ENCODE measurements at regions not wholly inside any gene's neighbourhood (a gene's known extent, or its start where the extent isn't known, plus 50 kb on each side); places are given as distances from the start of the nearest gene placed in this dataset.
A peak's percentile ranks its signal among the peaks of the same experiment; 100 is the strongest.

DNA sequence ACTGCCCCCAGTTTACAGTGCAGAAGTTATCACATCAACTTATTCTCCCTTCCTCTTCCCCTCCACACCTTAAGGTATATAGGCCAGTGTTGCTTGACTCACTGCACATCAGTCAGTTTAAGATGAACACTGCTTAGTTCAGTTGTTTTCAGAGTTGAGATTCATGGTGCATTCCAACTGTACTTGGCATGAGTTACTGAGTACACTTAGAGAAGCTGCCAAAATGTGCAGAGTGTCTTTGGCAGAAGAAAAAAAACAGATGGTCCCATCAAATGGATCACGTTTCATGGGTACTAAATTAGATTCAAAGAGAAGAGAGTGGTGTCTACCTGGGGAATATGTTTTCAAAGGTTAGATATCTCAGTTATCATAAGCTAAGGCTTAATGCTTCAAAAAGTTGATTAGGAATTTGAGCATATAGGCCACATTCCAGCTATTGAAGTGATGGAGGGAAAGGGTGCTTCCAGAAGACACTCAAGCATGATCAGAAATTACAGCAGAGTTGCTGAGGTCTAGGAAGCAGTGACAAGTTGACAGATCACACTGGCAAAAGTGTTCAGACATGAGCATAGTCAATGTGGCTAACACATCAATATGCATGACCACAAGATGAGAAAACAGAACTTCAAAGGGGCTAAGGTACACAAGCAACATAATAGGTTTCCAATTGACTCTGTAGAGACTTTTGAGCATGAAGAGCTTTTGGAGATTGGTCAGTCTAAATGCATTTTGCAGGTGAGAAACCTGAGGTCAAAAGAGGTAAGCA is 579.2 kb upstream of the CELF2 start:
- peak; percentile 1 for DNase-seq

DNA sequence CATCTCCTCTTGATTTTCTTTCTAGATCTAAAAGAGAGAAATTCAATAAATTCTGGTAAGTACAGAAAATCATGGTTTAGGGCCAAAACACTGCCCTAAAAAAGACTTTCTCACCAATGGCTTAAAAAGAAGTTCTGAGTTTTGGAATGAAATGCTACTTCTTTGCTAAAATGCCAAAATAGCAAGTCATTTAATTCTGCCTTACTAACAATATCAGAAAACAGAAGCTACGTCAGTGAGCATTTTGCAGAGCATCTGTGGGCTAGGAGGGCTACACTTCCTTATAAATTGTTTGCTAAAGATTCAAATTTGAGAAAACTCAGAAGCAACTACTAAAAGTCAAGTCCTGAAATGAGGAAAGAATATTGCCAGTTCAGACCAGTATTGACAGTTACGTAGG is 560.8 kb upstream of the CELF2 start:
- no peak for DNase-seq

DNA sequence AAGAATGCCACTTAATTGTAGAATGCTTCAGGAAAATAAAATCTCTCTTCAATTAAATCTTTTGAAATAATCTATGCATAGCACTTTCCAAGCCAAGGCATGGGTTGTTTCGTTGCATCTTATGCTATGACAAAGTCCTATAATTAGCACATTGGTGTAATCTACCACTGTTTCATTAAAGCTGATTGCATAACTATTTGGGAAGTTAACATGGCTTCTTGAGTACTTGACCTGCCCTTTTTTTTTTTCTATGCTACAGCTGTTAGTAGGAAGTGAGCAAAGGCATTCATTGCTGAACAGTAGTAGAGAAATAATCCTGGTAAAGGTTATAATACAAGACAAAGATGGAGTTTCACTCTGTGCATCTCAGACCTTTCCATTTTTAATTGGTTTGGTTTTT is 557.2 kb upstream of the CELF2 start:
- no peak for DNase-seq

DNA sequence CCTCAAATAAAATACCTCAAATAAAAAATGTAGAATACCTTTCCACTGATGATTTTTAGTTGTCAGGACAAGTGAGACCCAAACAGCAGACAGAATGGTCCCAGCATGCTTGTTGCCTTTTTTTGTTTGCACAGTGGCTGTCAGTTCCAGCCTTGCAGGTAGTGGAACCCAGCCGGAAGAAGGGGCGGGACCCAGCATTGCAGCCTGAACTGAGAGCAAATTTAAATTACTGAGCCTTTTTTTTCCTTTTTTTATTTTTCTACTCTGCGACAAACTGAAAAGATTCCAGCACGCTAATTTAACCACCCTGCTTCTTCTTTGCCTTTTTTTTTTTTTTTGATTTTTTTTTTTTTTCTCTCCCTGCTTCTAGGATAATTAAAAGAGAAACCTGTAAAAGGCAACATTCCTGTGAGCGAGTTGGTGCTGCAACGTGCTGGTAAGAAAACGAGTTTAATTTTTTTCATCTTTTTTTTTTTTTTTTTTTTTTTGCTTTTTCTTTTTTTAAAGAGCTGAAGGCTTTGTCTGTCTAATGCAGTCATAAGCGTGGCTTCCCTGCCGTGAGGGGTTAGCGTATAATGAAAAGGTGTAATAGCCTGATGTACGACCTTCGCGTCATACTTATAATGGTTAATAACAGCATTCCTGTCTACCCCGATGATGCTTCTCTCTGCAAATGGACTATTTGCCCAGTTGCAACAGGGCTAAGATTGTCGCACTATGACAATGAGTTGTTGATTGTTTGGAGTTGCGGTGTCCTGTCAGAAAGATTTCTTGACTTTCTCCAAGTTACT is 555.3 kb upstream of the CELF2 start:
- no peak for DNase-seq

DNA sequence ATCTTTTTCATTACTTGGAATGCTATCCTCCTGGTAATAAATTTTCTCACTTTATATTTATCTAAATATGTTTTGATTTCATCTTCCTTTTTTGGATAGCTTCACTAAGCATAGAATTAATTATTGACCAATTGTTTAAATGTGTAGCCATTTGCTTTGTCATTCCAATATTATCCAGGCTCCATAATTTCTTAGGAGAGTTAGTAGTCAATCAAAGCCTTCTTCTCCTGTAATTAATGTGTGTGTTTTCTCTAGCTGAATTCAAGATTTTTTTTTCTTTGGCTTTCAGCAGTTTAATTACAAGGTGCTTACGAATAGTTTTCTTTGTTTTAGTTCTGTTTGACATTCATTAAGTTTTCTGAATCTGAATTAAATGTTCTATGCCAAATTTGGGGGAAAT is 545.9 kb upstream of the CELF2 start:
- no peak for DNase-seq

DNA sequence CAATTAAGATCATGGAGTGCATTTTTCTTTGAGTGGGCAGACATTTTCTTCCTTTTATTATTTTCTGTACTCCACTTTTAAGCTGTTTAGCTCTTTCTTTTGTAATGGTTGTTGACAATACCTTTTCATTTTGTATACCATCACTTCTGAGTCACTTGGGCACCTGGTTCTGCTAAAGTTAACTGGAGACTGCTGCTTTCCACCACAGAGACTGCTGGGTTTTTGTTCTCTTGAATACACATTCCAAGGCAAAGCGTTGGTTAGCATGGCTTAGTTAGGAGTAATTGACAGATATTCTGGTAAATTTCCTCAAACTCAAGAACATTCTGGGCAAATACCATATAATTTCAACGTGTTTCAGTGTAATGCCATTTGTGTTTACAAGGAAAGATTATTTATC is 541.9 kb upstream of the CELF2 start:
- DNase-seq: no peak

DNA sequence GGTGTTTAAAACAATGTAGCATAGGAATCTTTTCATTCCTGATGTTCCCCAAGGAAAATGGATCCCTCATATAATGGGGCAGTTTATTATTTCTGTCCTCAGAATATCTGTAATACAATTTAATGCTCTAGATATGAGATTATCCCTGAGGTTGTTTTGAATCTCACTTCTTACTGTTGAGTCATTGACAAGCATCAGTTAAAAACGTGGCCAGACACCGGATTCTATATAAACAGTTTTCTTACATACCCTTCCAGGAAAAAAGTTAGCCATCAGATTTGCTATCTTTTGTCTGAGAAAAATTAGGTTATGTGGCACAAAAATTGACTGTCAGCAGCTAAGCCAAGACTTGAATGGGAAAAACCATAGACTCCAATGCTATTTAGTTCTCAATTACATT is 539.8 kb upstream of the CELF2 start:
- DNase-seq: peak; percentile 28

DNA sequence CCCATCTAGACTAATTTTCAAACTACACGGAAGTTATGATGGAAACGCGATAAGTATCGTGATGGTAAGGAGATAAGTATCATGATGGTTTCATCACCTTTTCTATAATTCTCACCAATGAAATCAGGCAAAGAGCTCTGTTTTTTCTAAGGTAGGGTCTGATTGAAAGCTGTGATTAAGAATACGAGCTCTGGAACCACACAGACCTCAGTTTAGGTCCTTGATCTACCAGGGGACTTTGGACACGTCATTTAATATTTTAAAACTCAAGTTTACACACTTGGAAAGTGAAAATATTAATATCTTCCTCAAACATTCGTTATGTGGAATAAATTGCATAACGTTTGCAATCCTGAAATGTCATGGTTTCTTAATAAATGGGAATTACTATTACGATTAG is 538.2 kb upstream of the CELF2 start:
- no peak for DNase-seq

DNA sequence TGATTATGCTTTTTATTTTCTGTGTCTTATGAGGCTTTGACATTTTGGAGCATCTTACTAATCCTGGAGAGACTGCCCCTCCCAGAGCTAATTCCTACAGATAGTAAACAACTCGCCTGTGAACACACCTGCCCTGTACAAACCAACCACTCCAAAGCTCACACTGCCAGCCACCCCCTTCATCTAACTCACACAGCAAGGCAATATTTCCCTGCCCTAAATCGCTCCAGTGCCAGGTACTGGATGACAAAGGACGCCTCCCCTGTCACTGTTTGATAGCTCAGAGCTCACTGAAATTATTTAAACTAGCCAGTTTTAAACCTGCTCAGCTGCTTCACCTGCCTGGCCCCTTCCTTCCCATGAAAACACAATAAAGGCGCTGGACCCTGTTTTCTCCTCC is 535.1 kb upstream of the CELF2 start:
- DNase-seq: no peak

DNA sequence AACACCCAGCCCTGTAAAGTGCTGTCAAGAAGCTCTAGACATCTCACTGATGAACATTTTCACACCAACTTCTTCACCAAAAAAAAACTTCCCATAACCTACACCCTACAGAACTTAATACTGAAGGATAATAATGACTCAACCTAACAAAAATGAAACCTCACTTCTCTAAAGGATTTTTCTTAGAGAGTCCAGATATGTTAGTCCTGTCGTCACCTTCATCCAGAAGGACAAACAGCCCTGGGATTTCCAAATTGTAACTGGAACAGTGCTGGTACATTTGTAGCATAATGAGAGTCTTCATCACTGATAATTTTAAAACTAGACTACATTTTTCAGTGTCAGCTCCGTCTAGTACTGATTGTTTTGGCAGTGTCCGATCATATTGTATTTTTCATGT is 528.6 kb upstream of the CELF2 start:
- peak; percentile 59 for DNase-seq

DNA sequence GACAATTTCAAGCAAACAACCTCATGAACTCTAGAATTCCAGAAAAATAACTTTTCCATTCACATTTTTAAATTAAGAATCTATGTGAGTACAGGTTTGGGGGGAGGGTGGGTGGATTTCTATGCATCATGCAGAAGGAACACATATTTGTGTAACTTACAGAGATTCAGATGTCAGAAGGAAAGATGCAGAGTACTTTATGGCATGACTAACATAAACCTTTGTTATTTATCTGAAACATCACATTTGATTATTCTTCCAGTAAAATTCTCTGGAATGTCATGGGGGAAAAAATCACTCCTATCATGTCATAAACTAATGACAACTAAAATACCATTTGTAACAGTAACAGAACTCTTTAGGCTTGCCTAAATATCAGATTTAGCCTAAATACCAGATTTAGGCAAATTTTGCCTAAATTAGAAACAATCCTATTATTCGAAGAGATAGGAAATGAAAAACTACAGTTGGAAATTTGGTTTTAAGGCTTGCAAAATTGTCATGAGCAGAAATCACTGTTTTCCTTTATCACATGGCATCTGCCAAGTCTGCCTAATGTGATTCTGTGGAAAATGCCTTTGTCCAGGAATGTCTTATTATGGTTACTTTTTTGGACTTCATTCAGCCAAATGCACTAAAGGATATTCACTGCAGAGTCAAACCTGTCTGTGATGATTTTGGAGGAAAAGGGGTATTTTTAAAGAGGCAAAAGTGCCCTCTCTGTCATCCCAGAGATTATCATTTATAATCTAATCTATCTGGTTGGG is 527.7 kb upstream of the CELF2 start:
- DNase-seq: peak; percentile 73

DNA sequence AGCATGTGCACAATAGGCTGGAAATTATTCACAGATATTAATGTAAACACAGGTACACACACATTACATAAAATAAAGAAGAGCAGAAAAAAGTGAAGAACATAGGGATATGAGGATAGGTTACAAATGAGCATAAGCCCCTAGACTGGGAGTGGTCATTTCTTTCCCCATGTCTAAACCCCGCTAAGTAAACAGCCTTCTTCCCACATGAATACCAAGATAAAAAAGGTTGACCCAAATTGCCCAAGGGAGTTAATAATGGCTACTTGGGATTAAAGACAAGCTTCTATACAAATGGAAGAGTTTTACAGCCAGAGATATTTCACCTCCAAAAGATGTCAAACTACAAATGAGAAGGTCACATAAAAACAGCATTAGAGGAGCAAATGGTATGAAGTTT is 527.1 kb upstream of the CELF2 start:
- DNase-seq: peak; percentile 11

DNA sequence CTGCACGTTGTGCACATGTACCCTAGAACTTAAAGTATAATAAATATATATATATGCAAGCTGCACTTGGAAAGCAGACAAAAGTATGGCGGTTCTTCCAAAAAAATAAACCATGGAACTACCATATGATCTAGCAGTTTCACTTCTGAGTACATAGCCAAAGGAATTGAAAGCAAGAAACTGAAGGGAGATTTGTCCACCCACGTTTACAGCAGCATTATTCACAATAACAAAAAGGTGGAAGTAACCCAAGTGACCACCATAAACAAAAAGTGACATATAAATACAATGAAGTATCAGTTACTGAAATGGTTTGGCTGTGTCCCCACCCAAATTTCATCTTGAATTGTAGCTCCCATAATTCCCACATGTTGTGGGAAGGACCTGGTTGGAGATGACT is 525.3 kb upstream of the CELF2 start:
- DNase-seq: no peak

DNA sequence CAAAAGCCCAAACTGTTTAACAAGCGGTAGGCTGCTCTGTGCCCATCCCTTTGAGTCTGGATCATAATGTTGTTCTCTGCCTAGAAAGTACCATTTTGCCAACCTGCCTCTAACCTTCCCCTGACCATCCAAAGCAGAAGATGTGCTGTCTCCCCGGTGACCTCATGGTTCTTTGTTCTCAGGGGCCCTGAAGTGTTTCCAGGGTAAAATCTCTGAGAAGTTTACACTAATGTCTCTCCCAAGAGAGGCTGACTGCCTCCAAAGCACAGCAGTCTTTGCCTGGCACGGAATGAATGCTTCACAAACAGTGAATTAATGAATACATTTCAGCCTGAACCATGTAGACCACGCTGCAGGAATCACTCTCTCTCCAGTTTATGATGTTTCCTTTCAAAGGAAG is 523.8 kb upstream of the CELF2 start:
- no peak for DNase-seq

DNA sequence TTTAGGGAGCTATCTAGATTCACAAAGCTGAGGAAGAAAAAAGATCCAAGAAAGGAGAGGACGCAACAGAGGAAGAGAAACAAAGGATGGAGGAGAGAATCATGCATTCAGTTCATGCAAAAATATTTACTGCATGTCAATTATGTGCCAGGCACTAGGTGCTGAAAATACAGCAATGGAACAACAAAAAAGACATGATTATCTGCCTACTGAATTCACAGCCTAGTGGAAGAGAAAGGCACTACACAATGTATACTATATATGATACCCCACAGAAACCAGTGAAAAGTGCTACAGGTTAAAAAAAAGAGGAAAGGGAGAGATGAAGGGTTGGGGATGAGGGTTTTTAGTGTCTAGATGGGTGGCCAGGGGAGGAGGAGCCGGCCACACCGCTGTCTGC is 520.4 kb upstream of the CELF2 start:
- DNase-seq: no peak

DNA sequence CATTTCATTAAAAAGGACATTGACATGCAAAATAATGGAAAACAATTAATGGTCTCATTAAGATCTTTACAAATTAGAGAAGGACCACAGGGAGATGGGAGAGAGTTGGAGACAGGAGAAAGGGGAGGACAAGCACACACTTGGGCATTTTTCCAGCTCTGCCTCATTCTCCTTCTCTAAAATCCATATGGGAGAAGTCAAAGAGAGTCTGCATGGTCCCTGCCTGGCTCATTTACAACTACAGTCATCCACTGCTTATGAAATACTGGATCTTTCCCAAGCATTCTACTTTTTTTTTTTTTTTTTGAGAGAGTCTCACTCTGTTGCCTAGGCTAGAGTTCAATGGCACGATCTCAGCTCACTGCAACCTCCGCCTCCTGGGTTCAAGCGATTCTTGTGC is 518.9 kb upstream of the CELF2 start:
- DNase-seq: peak; percentile 56

DNA sequence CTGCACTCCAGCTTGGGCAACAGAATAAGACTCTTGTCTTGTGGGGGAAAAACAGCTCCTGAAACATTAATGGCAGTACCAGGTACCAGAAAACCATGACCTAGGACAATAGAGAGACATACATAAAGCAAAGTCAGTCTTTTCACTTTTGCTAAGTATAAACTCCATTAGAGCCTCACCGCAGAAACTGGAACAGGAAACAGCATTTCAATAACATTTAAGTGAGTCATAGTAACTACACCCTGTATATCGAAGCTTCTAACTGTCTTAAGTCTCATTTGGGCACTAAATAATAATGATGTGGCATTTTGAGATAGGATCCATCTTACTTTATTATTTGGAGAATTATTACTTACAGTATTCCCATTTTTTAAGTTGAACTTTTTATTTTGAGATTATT is 517.8 kb upstream of the CELF2 start:
- peak; percentile 76 for DNase-seq

DNA sequence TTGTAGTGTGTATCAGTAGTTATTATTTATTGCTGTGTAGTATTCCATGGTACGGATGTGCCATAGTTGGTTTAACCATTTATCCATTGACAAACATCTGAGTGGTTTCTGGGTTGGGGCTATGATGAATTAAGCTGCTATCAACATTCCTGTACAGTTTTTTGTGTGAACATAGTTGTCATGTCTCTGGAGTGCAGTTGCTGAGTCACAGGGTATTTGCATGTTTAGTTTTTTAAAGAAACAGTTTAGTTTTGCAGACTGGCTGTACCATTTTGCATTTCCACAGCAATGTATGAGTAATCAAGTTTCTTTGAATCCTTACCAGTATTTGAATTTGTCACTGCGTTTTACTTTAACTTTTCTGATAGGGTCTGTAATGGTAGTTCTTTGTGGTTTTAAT is 516.7 kb upstream of the CELF2 start:
- DNase-seq: peak; percentile 86

DNA sequence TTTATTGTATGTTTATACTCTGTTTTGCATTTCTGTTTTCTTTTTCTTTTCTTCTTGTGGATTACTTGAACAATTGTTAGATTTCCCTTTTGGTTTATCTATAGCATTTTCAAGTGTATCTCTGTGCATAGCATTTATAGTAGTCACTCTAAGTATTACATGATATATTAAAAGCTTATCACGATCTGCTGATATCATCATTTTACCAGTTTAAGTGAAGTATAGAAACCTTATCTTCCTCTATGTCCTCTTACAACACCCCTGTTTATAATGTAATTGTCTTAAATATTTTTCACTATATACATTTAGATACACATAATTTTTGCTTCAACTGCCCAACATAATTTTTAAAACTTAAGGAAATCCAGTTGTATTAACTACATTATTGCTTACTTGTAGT is 513.9 kb upstream of the CELF2 start:
- no peak for DNase-seq

DNA sequence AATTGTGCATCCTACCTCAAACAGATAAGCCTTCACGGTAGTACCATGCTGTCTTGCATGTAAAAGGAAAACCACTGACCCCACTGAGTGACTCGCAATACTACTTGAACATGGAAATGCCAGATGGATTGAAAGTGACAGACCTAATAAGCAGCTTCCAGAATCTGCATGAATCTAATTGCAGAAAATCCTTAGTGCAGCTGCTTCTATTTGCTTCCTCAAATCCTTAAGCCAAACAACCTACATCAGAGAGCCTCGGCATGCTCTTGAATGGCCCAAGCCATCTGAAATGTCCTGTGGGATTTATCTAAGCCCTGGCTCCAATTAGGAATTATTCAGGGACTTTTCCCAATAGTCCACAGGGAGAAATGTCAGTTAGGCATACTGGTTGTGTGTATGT is 509.5 kb upstream of the CELF2 start:
- no peak for DNase-seq

DNA sequence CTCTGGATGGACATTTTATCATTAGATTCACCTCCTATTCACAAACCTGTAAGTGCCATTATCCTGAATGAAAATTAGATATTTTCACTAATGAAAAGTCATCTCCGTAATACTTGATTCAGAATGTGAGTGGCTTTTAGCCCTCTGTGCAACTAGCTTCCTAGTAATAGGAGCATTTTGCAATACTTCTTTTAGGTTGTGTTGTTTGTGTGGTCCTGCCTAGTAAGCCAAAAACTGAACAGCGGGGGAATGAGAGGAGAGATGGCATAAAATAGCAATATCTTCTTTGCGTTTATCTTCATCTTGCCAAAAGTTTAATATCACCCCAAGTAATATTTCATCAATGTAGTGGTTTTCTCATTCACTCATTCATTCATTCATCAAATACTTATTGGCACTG is 507.5 kb upstream of the CELF2 start:
- DNase-seq: no peak

DNA sequence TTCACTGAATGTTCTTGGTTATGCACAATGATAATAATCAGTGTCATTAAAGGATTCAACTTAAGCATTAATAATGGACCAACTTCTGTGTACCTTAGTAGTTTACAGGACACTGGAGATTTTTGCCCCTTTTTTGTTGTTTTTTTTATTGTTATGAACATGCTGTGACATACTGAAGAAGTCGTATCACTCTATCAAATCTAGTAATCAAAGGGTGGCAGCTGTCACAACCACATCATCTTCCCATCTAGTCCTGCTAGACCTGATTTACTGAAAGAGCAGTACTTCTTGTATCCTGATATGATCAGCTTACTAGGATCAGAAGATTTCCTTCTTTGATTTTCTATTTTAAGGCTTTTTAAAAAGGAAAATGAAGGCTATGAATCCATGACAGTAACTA is 504.6 kb upstream of the CELF2 start:
- DNase-seq: no peak

DNA sequence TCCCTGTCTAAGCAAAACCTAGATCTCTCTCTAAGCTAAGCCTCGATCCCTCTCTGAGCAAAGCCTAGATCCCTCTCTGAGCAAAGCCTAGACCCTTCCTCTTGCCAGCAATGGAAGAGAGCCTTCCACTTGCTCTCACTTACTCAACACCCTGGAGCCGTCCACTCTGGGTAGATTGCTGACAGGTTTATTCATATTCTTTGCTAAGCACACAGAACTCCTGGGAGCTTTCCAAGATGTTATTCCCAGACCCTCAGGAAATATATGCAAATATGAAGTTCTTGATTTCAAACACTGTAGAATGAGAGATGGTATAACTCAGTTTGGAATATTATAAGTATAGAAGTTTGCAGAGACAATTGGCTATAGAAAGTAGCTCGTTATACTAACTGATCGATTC is 503.8 kb upstream of the CELF2 start:
- DNase-seq: no peak

DNA sequence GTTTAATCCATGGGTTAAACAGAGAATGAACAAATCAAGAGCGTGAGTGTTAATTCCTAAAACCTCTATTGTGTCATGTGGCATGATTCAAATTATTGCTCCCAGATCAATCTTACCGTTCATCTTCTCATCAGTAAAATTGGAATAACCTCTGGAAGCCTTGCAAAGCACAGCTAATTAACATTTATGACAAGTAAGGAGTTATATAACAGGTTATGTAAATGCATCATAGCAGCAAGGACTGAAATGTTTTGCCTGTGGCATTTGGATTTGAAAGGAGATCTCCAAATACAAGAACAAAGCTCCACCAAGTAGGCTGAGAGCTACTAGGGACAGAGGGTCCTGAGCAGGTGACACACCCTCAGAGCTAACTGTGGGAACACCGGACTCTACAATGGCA is 502.9 kb upstream of the CELF2 start:
- no peak for DNase-seq

Measured in fibroblast of skin of scalp (primary cell).